Ovary (tissue), 3 donors: ENCODE measurements at regions not wholly inside any gene's neighbourhood (a gene's known extent, or its start where the extent isn't known, plus 50 kb on each side); places are given as distances from the start of the nearest gene placed in this dataset.

Source experiments
- EP300 ChIP-seq: sonication (generic); formaldehyde crosslinking; IDR thresholded peaks from one replicate; pipeline ENCODE4 v1.6.1; 2017; ENCODE audit warnings: antibody characterized with exemption
- POLR2A ChIP-seq: fragments of 450-650 bp; IDR thresholded peaks from one replicate; pipeline ENCODE4 v1.6.1; 2017; ENCODE audit warnings: antibody characterized with exemption, mild to moderate bottlenecking, moderate library complexity
- TF ChIP-seq, protein P1 (sequence below), 3 donors: fragments of 450-650 bp in 2 of 3; fragments of 200-600 bp in 1 of 3; IDR thresholded peaks; one replicate each; pipeline versions ENCODE4 v1.5.1 to v1.8.0; 2016 to 2022; ENCODE audit warnings: antibody characterized with exemption in 3 of 3, mild to moderate bottlenecking in 1 of 3
- donor health status: DM: no; HTN: no; CAD: no.

DNA sequence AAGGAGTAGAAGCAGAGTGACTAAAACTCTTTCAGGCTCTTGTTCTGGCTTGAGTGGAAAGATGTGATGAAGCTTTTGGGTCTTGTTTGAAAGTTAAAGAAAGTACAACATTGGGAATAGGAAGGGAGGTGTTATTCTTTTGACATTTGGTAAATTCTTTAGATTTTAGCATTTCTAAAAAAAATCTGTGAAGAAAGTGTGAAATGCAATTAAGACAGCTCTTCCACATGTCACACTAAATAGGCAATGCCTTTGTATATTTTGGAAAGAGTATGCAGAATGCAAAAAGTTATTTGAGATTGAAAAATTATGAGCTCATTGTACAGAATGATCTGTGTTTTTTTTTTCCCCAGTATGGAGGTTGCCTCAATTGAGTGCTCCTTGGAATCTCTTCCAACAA is 532.2 kb upstream of the DPPA4 start:
- no peak for TF ChIP-seq POLR2A
- TF ChIP-seq, protein P1, sequence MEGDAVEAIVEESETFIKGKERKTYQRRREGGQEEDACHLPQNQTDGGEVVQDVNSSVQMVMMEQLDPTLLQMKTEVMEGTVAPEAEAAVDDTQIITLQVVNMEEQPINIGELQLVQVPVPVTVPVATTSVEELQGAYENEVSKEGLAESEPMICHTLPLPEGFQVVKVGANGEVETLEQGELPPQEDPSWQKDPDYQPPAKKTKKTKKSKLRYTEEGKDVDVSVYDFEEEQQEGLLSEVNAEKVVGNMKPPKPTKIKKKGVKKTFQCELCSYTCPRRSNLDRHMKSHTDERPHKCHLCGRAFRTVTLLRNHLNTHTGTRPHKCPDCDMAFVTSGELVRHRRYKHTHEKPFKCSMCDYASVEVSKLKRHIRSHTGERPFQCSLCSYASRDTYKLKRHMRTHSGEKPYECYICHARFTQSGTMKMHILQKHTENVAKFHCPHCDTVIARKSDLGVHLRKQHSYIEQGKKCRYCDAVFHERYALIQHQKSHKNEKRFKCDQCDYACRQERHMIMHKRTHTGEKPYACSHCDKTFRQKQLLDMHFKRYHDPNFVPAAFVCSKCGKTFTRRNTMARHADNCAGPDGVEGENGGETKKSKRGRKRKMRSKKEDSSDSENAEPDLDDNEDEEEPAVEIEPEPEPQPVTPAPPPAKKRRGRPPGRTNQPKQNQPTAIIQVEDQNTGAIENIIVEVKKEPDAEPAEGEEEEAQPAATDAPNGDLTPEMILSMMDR (IDR thresholded peaks at IDR 0.05): no peak
- TF ChIP-seq EP300: no peak
